GM13976 (cell line): ENCODE measurements at regions not wholly inside any gene's neighbourhood (a gene's known extent, or its start where the extent isn't known, plus 50 kb on each side); places are given as distances from the start of the nearest gene placed in this dataset.

ENCODE experiments used
- DNase-seq: peaks from one replicate; pipeline ENCODE4 v3.0.0; 2012; ENCODE audit warnings: low spot score
- CTCF ChIP-seq: IDR thresholded peaks from 2 replicates; pipeline ENCODE4 v1.5.1; 2012; ENCODE audit warnings: borderline replicate concordance, mild to moderate bottlenecking; ENCODE audit not compliant: insufficient read depth; ENCODE audit errors: extremely low read depth, missing control alignments, control extremely low read depth
- in situ Hi-C: fragments of 300-500 bp; cut with MboI; formaldehyde crosslinking; loops from one replicate; pipeline ENCODE4 v1.12.0; 2022; ENCODE audit warnings: low sequenced_read_pairs, mixed read lengths, inconsistent platforms; ENCODE audit not compliant: unreplicated experiment

- no peak for TF ChIP-seq CTCF
- in situ Hi-C loops, result no loop called here
- no peak for DNase-seq
These were observed 87.9 kb upstream of the SPHKAP start for GRCh38 chr2:228269351-228269750.

- DNase-seq, result no peak
These were observed 87.3 kb upstream of the SPHKAP start for GRCh38 chr2:228268756-228269155.

GRCh38 chr2:228268301-228268700, 86.8 kb upstream of the SPHKAP start:
- in situ Hi-C loops, result no loop called here
- TF ChIP-seq CTCF, result no peak
- no peak for DNase-seq

More at GRCh38 chr2:228268756-228269155, 87.3 kb upstream of the SPHKAP start:
- no peak for TF ChIP-seq CTCF
- in situ Hi-C loops, result no loop called here

GRCh38 chr2:228263156-228263555, 81.7 kb upstream of the SPHKAP start:
- in situ Hi-C loops, result no loop called here
- DNase-seq, result no peak
- TF ChIP-seq CTCF, result no peak

- TF ChIP-seq CTCF, result no peak
- no peak for DNase-seq
- in situ Hi-C loops, result no loop called here
These were observed 80.1 kb upstream of the SPHKAP start for GRCh38 chr2:228261546-228261945.

GRCh38 chr2:228257379-228257778, 75.9 kb upstream of the SPHKAP start:
- TF ChIP-seq CTCF, result no peak
- in situ Hi-C loops, result no loop called here
- DNase-seq, result no peak

- DNase-seq, result no peak
- no peak for TF ChIP-seq CTCF
- in situ Hi-C loops, result no loop called here
These were observed 72.3 kb upstream of the SPHKAP start for GRCh38 chr2:228253752-228254151.
